CD14-positive monocyte (primary cell): ENCODE measurements at regions not wholly inside any gene's neighbourhood (a gene's known extent, or its start where the extent isn't known, plus 50 kb on each side); places are given as distances from the start of the nearest gene placed in this dataset.

Source experiments
- DNase-seq, 3 donors: peaks; one replicate each; pipeline ENCODE4 v3.0.0-alpha.2; 2011 to 2022
- H2AFZ ChIP-seq: 2 replicates; pipeline ENCODE4 v1.6.0; 2012; ENCODE audit warnings: mild to moderate bottlenecking, low read depth, low read length, inconsistent platforms; ENCODE audit not compliant: insufficient read depth, poor library complexity, severe bottlenecking
- H3K27ac ChIP-seq, 2 donors: 1 replicate in 1 of 2; 2 replicates in 1 of 2; pipeline ENCODE4 v1.5.1; 2012 to 2013; ENCODE audit warnings: low read length in 2 of 2, control low read depth in 1 of 2, inconsistent platforms in 1 of 2, low read depth in 1 of 2, mild to moderate bottlenecking in 1 of 2
- H3K27me3 ChIP-seq, 2 donors: one replicate each; pipeline versions ENCODE4 v1.6.0 to v1.6.1; 2011 to 2013; ENCODE audit warnings: low read length in 2 of 2; ENCODE audit not compliant: control insufficient read depth in 2 of 2, insufficient read depth in 2 of 2
- H3K36me3 ChIP-seq, 2 donors: replicated peaks in 1 of 2; 1 replicate in 1 of 2; 2 replicates in 1 of 2; pipeline versions ENCODE4 v1.5.1 to v1.6.1; 2012 to 2013; ENCODE audit warnings: low read length in 2 of 2, control low read depth in 1 of 2, inconsistent platforms in 1 of 2, mild to moderate bottlenecking in 1 of 2; ENCODE audit not compliant: insufficient read depth in 2 of 2, control insufficient read depth in 1 of 2
- H3K4me1 ChIP-seq, 2 donors: 1 replicate in 1 of 2; 2 replicates in 1 of 2; pipeline versions ENCODE4 v1.5.1 to v1.6.1; 2012 to 2013; ENCODE audit warnings: low read length in 2 of 2, control low read depth in 1 of 2, inconsistent platforms in 1 of 2, mild to moderate bottlenecking in 1 of 2, moderate library complexity in 1 of 2; ENCODE audit not compliant: insufficient read depth in 2 of 2, control insufficient read depth in 1 of 2
- H3K4me2 ChIP-seq: replicated peaks from 2 replicates; pipeline ENCODE3; 2012; ENCODE audit warnings: low read length, moderate library complexity, mild to moderate bottlenecking; ENCODE audit not compliant: poor library complexity, severe bottlenecking; ENCODE audit errors: extremely low read depth
- H3K4me3 ChIP-seq, 3 experiments: fragments of 200-600 bp in 1 of 3; sonication (generic) in 1 of 3; replicated peaks in 1 of 3; 1 replicate in 2 of 3; 2 replicates in 1 of 3; pipeline ENCODE4 v1.5.1; 2011 to 2013; ENCODE audit warnings: low read length in 3 of 3, mild to moderate bottlenecking in 3 of 3, control low read depth in 2 of 3, low read depth in 2 of 3, inconsistent platforms in 1 of 3, moderate library complexity in 1 of 3
- H3K79me2 ChIP-seq: 2 replicates; pipeline ENCODE4 v1.6.0; 2012; ENCODE audit warnings: mild to moderate bottlenecking, control low read depth, inconsistent platforms, low read length, moderate library complexity; ENCODE audit not compliant: insufficient read depth
- H3K9ac ChIP-seq: 2 replicates; pipeline ENCODE4 v1.6.0; 2017; ENCODE audit warnings: low read length, mild to moderate bottlenecking; ENCODE audit not compliant: insufficient read depth, poor library complexity, severe bottlenecking
- H3K9me3 ChIP-seq, 2 donors: replicated peaks in 1 of 2; 1 replicate in 1 of 2; 2 replicates in 1 of 2; pipeline versions ENCODE4 v1.5.1 to v1.6.1; 2012 to 2013; ENCODE audit warnings: low read length in 2 of 2, control low read depth in 1 of 2; ENCODE audit not compliant: control insufficient read depth in 1 of 2, insufficient read depth in 1 of 2
- H4K20me1 ChIP-seq: 2 replicates; pipeline ENCODE4 v1.6.0; 2012; ENCODE audit warnings: mild to moderate bottlenecking, low read length, control low read depth, moderate library complexity; ENCODE audit not compliant: insufficient read depth
- H3K27ac Mint-ChIP-seq, 7 donors: one replicate each; pipeline ENCODE4 v1.8.0; 2020; ENCODE audit warnings: mild to moderate bottlenecking in 7 of 7, mixed read lengths in 7 of 7, moderate library complexity in 6 of 7, inconsistent platforms in 2 of 7
- H3K27me3 Mint-ChIP-seq, 3 donors: one replicate each; pipeline ENCODE4 v1.8.0; 2021 to 2022; ENCODE audit warnings: low read depth in 3 of 3, mild to moderate bottlenecking in 3 of 3, mixed read lengths in 3 of 3, moderate library complexity in 3 of 3, inconsistent platforms in 1 of 3
- H3K36me3 Mint-ChIP-seq, 2 donors: one replicate each; pipeline ENCODE4 v1.8.0; 2020; ENCODE audit warnings: mixed read lengths in 2 of 2, inconsistent platforms in 1 of 2, mild to moderate bottlenecking in 1 of 2
- H3K4me1 Mint-ChIP-seq: one replicate; pipeline ENCODE4 v1.8.0; 2020; ENCODE audit warnings: mild to moderate bottlenecking, mixed read lengths
- H3K4me3 Mint-ChIP-seq, 2 donors: one replicate each; pipeline ENCODE4 v1.8.0; 2020; ENCODE audit warnings: mild to moderate bottlenecking in 2 of 2, mixed read lengths in 2 of 2, moderate library complexity in 1 of 2
- H3K9me3 Mint-ChIP-seq, 7 donors: one replicate each; pipeline ENCODE4 v1.8.0; 2020 to 2022; ENCODE audit warnings: mixed read lengths in 7 of 7, mild to moderate bottlenecking in 6 of 7, moderate library complexity in 6 of 7, inconsistent platforms in 2 of 7
- CTCF ChIP-seq: fragments of 200-600 bp; IDR thresholded peaks from one replicate; pipeline ENCODE4 v1.8.0; 2022; ENCODE audit warnings: antibody characterized with exemption, mild to moderate bottlenecking
- WGBS: methylation state at CpG from one replicate; pipeline ENCODE4 v1.1.5; 2013; ENCODE audit warnings: missing lambda C conversion rate; ENCODE audit not compliant: insufficient coverage; 5-methylcytosine and 5-hydroxymethylcytosine counted together
- intact Hi-C, 2 donors: fragments of 100-400 bp; cut with micrococcal nuclease; formaldehyde crosslinking; loops; one replicate each; pipeline versions ENCODE4 v1.15.0 to v1.15.1; 2023

- WGBS = no CpG with 5 or more reads among the region's 1 CpG
- no peaks in the 10 kb centered on the region for H3K4me1 Mint-ChIP-seq
- H3K27ac Mint-ChIP-seq = no peak overlapping the region
- H3K27me3 Mint-ChIP-seq = no peaks in the 10 kb centered on the region
- no peak for TF ChIP-seq CTCF
- no peaks in the 10 kb centered on the region for H3K36me3 Mint-ChIP-seq
- H4K20me1 ChIP-seq = no peaks in the 10 kb centered on the region
- intact Hi-C loops = no loop called here
- H3K4me2 ChIP-seq = no peak overlapping the region
- H3K27me3 ChIP-seq = no peaks in the 10 kb centered on the region
- H3K79me2 ChIP-seq = no peaks in the 10 kb centered on the region
- no peak overlapping the region for H3K9ac ChIP-seq
- no peaks in the 10 kb centered on the region for H3K9me3 ChIP-seq
- no peak overlapping the region for H3K4me3 ChIP-seq
- H3K4me3 Mint-ChIP-seq = no peak overlapping the region
- DNase-seq = no peak
- H2AFZ ChIP-seq = no peak overlapping the region
- no peaks in the 10 kb centered on the region for H3K4me1 ChIP-seq
- H3K27ac ChIP-seq = no peak overlapping the region
- H3K9me3 Mint-ChIP-seq = peaks cover 0 to 1% (median 0%) of the 10 kb centered on the region in 7 donors
- no peaks in the 10 kb centered on the region for H3K36me3 ChIP-seq
Measured at GRCh38 chr2:67142071-67142470, 255.1 kb upstream of the ETAA1 start.

GRCh38 chr2:67142741-67143140 is 254.4 kb upstream of the ETAA1 start:
- no peak for TF ChIP-seq CTCF
- H3K9me3 ChIP-seq = no peaks in the 10 kb centered on the region
- Mint-ChIP-seq H3K4me1 (no peaks in the 10 kb centered on the region), H3K27me3 (no peaks in the 10 kb centered on the region), H3K4me3 (no peak overlapping the region), H3K36me3 (no peaks in the 10 kb centered on the region), H3K9me3 (peaks cover 0 to 1% (median 0%) of the 10 kb centered on the region in 7 donors), H3K27ac (no peak overlapping the region)
- no peak overlapping the region for H3K9ac ChIP-seq
- H3K79me2 ChIP-seq = no peaks in the 10 kb centered on the region
- H3K27me3 ChIP-seq = no peaks in the 10 kb centered on the region
- H2AFZ ChIP-seq = no peak overlapping the region
- H4K20me1 ChIP-seq = no peaks in the 10 kb centered on the region
- intact Hi-C loops = no loop called here
- H3K4me1 ChIP-seq = no peaks in the 10 kb centered on the region
- H3K4me3 ChIP-seq = no peak overlapping the region
- H3K4me2 ChIP-seq = no peak overlapping the region
- no peaks in the 10 kb centered on the region for H3K36me3 ChIP-seq
- no peak overlapping the region for H3K27ac ChIP-seq
- no CpG with 5 or more reads among the region's 2 CpGs for WGBS
- no peak for DNase-seq
